CD4-positive, alpha-beta T cell (primary cell): ENCODE measurements at regions not wholly inside any gene's neighbourhood (a gene's known extent, or its start where the extent isn't known, plus 50 kb on each side); places are given as distances from the start of the nearest gene placed in this dataset.

ENCODE experiments used
- ATAC-seq: fragments of 200-7000 bp; cut with Tn5 transposase; one replicate; pipeline ENCODE4 v1.10.0; 2022; ENCODE audit warnings: mild to moderate bottlenecking; ENCODE audit not compliant: poor library complexity
- CTCF ChIA-PET: fragments of 350-600 bp; sonication (Branson Sonifier 250); formaldehyde crosslinking; loops from one replicate; lab custom pipeline; 2021; ENCODE audit warnings: antibody characterized with exemption, inconsistent platforms; lab: Charles Lee
- POLR2A ChIA-PET: fragments of 350-600 bp; sonication (Branson Sonifier 250); formaldehyde crosslinking; loops from one replicate; lab custom pipeline; 2021; ENCODE audit warnings: antibody characterized with exemption, inconsistent platforms; lab: Charles Lee
- DNase-seq, 14 experiments: peaks; one replicate each; pipeline ENCODE4 v3.0.0-alpha.2; 2013 to 2020; ENCODE audit warnings: mixed read lengths in 2 of 14
- H3K27ac ChIP-seq, 2 donors: one replicate each; pipeline versions ENCODE4 v1.5.1 to v1.7.0; 2013; ENCODE audit warnings: low read length in 2 of 2, low read depth in 1 of 2, mild to moderate bottlenecking in 1 of 2
- H3K27me3 ChIP-seq, 2 experiments: 1 replicate in 1 of 2; 2 replicates in 1 of 2; pipeline versions ENCODE4 v1.6.1 to v1.7.0; 2013; ENCODE audit warnings: low read length in 2 of 2, control low read depth in 1 of 2, mild to moderate bottlenecking in 1 of 2, moderate library complexity in 1 of 2; ENCODE audit not compliant: insufficient read depth in 2 of 2, control insufficient read depth in 1 of 2
- H3K36me3 ChIP-seq: one replicate; pipeline ENCODE4 v1.6.1; 2013; ENCODE audit warnings: low read length, control low read depth; ENCODE audit not compliant: insufficient read depth
- H3K4me1 ChIP-seq: one replicate; pipeline ENCODE4 v1.6.1; 2013; ENCODE audit warnings: low read length, control low read depth; ENCODE audit not compliant: insufficient read depth
- H3K4me3 ChIP-seq: one replicate; pipeline ENCODE4 v1.5.1; 2013; ENCODE audit warnings: mild to moderate bottlenecking, low read length, moderate library complexity
- H3K9me3 ChIP-seq, 2 experiments: 1 replicate in 1 of 2; 2 replicates in 1 of 2; pipeline versions ENCODE4 v1.6.1 to v1.7.0; 2013; ENCODE audit warnings: low read length in 2 of 2, mild to moderate bottlenecking in 2 of 2, control low read depth in 1 of 2, moderate library complexity in 1 of 2; ENCODE audit not compliant: control insufficient read depth in 1 of 2, insufficient read depth in 1 of 2
- H3K27ac Mint-ChIP-seq: one replicate; pipeline ENCODE4 v1.8.0; 2020; ENCODE audit warnings: mixed read lengths
- H3K27me3 Mint-ChIP-seq: one replicate; pipeline ENCODE4 v1.8.0; 2021; ENCODE audit warnings: mixed read lengths
- H3K36me3 Mint-ChIP-seq: one replicate; pipeline ENCODE4 v1.8.0; 2021; ENCODE audit warnings: low read depth, mixed read lengths
- H3K4me1 Mint-ChIP-seq: one replicate; pipeline ENCODE4 v1.8.0; 2021; ENCODE audit warnings: low read depth, mixed read lengths
- H3K4me3 Mint-ChIP-seq: one replicate; pipeline ENCODE4 v1.8.0; 2020; ENCODE audit warnings: mild to moderate bottlenecking, mixed read lengths
- H3K9me3 Mint-ChIP-seq: one replicate; pipeline ENCODE4 v1.8.0; 2020; ENCODE audit warnings: mixed read lengths
- CTCF ChIP-seq: fragments of 200-600 bp; IDR thresholded peaks from one replicate; pipeline ENCODE4 v1.8.0; 2022; ENCODE audit warnings: antibody characterized with exemption, mild to moderate bottlenecking
- intact Hi-C, 2 experiments: fragments of 100-400 bp; cut with DNase I in 1 of 2; cut with micrococcal nuclease in 1 of 2; formaldehyde crosslinking; loops; one replicate each; pipeline versions ENCODE4 v1.15.1 to v1.9.0; 2023 to 2025; cut with DNase I, micrococcal nuclease

- H3K4me3 Mint-ChIP-seq = no peak overlapping the region
- ChIA-PET CTCF (no interaction called here), POLR2A (no interaction called here)
- intact Hi-C loops = no loop called here
- H3K36me3 Mint-ChIP-seq = no peaks in the 10 kb centered on the region
- H3K36me3 ChIP-seq = no peaks in the 10 kb centered on the region
- no peaks in the 10 kb centered on the region for H3K9me3 ChIP-seq
- H3K27ac Mint-ChIP-seq = no peak overlapping the region
- no peaks in the 10 kb centered on the region for H3K27me3 ChIP-seq
- DNase-seq (no peak), ATAC-seq (no peak)
- H3K9me3 Mint-ChIP-seq = no peaks in the 10 kb centered on the region
- no peaks in the 10 kb centered on the region for H3K4me1 ChIP-seq
- no peak overlapping the region for H3K27ac ChIP-seq
- peaks cover 33% of the 10 kb centered on the region for H3K27me3 Mint-ChIP-seq
- no peaks in the 10 kb centered on the region for H3K4me1 Mint-ChIP-seq
- no peak overlapping the region for H3K4me3 ChIP-seq
- TF ChIP-seq CTCF = no peak
Measured at GRCh38 chr3:180546863-180547262, 55.1 kb upstream of the TTC14 start.

GRCh38 chr3:180548050-180548449 is 53.9 kb upstream of the TTC14 start:
- no peak overlapping the region for H3K27ac Mint-ChIP-seq
- Histone ChIP-seq H3K27ac (no peak overlapping the region), H3K36me3 (no peaks in the 10 kb centered on the region), H3K27me3 (no peaks in the 10 kb centered on the region), H3K4me3 (no peak overlapping the region), H3K4me1 (no peaks in the 10 kb centered on the region), H3K9me3 (no peaks in the 10 kb centered on the region)
- no peaks in the 10 kb centered on the region for H3K4me1 Mint-ChIP-seq
- intact Hi-C loops = no loop called here
- DNase-seq (no peak), ATAC-seq (no peak)
- no peak for TF ChIP-seq CTCF
- no peak overlapping the region for H3K4me3 Mint-ChIP-seq
- no peaks in the 10 kb centered on the region for H3K9me3 Mint-ChIP-seq
- H3K36me3 Mint-ChIP-seq = no peaks in the 10 kb centered on the region
- ChIA-PET CTCF (no interaction called here), POLR2A (no interaction called here)
- peaks cover 31% of the 10 kb centered on the region for H3K27me3 Mint-ChIP-seq
